Epithelial cell of proximal tubule (primary cell): ENCODE measurements at regions not wholly inside any gene's neighbourhood (a gene's known extent, or its start where the extent isn't known, plus 50 kb on each side); places are given as distances from the start of the nearest gene placed in this dataset.

Experiments used
- DNase-seq: peaks from one replicate; pipeline ENCODE4 v3.0.0-alpha.2; 2011; ENCODE audit warnings: low read depth
- H3K4me3 ChIP-seq: 2 replicates; pipeline ENCODE4 v1.5.1; 2011; ENCODE audit warnings: low read depth, mild to moderate bottlenecking, low read length
- TF ChIP-seq, protein P1 (sequence below): conservative IDR thresholded peaks from 2 replicates; pipeline ENCODE4 v1.5.1; 2012; ENCODE audit warnings: low read depth, mild to moderate bottlenecking, low read length

DNA sequence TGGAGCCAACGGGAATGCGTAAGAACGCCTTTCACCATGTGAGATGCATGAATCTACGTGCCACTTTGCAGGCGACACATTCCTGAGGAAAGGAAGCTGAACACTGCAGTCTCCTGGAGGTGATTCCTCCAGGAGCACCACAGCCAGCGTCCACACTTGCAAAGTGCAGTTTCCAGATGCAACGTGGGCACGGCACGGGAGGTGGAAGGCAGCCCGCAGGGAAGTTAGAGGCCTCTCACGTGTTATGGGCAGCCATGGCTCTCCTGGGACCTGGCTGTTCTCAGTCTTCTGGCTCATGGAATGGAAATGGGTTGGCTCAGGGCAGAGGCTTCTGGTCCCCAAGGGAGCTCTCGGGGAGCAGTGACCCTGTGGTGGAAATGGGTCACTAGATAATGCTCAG, 381.0 kb upstream of the IRX4 start:
- TF ChIP-seq, protein P1, sequence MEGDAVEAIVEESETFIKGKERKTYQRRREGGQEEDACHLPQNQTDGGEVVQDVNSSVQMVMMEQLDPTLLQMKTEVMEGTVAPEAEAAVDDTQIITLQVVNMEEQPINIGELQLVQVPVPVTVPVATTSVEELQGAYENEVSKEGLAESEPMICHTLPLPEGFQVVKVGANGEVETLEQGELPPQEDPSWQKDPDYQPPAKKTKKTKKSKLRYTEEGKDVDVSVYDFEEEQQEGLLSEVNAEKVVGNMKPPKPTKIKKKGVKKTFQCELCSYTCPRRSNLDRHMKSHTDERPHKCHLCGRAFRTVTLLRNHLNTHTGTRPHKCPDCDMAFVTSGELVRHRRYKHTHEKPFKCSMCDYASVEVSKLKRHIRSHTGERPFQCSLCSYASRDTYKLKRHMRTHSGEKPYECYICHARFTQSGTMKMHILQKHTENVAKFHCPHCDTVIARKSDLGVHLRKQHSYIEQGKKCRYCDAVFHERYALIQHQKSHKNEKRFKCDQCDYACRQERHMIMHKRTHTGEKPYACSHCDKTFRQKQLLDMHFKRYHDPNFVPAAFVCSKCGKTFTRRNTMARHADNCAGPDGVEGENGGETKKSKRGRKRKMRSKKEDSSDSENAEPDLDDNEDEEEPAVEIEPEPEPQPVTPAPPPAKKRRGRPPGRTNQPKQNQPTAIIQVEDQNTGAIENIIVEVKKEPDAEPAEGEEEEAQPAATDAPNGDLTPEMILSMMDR, result no peak
- no peak for DNase-seq
- no peak overlapping the region for H3K4me3 ChIP-seq

DNA sequence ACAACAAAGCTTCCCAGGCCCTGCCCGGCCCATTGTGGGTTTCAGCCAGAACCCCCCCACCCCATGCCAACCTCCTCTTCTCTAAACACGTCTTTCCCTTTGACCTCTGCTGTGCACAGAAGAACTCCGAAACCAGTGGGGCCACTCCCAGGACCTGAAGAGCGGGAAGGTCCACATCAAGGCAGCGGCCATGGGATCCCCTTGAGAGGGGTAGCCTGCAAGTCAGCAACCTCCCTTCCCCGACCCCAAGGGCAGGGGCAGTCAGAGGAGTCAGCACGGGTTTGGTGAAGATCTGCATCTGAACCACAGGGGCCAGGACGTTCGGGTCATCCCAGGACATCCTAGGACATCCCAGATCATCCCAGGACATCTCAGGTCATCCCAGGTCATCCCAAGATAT, 379.9 kb upstream of the IRX4 start:
- TF ChIP-seq, protein P1, result no peak
- H3K4me3 ChIP-seq, result no peak overlapping the region
- DNase-seq, result no peak

DNA sequence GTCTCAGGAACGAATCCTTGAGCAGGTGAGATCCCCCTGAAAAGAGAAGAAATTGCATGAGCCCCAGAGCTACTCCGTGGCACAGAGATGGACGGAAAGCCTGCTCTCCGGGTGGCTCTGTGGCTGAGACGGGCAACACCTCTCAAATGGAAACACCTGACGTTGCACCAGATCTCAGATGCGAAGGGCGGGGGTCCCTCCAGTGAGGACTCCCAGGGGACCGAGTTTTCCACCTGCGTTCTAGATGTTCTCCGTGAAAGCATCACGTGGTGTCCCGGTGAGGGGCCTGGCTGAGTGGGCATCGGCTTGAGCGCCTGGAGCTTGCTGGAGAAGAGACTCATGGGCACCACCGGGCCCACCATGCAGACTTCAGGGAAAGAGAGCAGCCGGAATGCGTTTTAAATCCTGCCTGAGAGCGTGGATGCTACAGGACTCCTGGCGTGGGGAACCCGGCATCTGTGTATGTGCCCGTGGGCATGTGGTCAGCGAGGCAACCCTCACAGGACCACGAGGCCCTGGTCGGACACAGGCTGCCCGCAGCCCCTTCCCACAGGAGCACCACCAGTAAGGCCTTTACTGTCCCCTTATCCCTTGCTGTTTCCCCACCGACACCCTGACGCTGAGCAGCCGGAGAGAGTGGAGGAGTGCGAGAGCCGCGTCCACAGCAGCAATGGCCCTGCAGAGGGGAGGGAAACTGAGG, 378.4 kb upstream of the IRX4 start:
- H3K4me3 ChIP-seq, result no peak overlapping the region
- DNase-seq, result no peak
- TF ChIP-seq, protein P1, result no peak

- H3K4me3 ChIP-seq, result no peak overlapping the region
- no peak for DNase-seq
- TF ChIP-seq, protein P1, result no peak
These were observed 377.7 kb upstream of the IRX4 start for GRCh38 chr5:2260211-2261003.

DNA sequence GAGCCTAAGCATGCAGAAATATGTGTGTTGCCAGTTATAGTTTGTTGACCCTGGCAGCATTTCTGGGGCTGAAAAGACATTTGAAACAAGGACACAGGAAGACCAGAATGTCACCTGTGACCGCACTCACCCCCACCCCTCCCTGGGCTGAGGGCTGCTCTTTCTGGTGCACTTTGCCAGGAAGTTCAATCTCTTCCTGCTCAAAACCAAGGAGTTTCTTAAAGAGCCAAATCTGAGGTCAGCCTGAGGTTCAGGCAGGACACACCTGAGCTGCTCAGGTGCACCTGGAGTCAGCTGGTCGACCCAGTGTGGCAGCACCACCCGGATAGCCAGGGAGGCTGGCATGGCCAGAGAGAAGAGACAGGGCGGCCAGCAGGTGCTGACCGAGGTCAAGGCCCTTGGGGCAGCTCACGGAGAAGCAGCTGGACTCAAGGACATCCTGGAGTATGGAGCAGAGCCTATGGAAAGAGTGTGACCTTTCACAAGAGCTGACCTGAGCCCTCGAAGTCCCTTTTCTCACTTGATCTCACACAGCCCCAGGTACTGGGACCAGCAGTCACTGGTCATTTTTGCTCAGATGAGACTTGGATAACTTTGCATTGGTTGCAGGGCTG, 376.9 kb upstream of the IRX4 start:
- TF ChIP-seq, protein P1, result no peak
- H3K4me3 ChIP-seq, result no peak overlapping the region
- no peak for DNase-seq

- TF ChIP-seq, protein P1, result no peak
- no peak overlapping the region for H3K4me3 ChIP-seq
- DNase-seq, result no peak
These were observed 376.1 kb upstream of the IRX4 start for GRCh38 chr5:2258861-2259260.
